HEK293T (cell line): ENCODE measurements at regions not wholly inside any gene's neighbourhood (a gene's known extent, or its start where the extent isn't known, plus 50 kb on each side); places are given as distances from the start of the nearest gene placed in this dataset.

ENCODE experiments used
- BHLHE40 ChIP-seq: fragments of 450-650 bp; IDR thresholded peaks from 2 replicates; pipeline ENCODE4 v1.6.1; 2016; ENCODE audit warnings: mild to moderate bottlenecking, moderate library complexity, borderline replicate concordance
- FOXM1 ChIP-seq: fragments of 450-650 bp; IDR thresholded peaks from 2 replicates; pipeline ENCODE4 v1.6.1; 2017; ENCODE audit warnings: mild to moderate bottlenecking, borderline replicate concordance
- NFRKB ChIP-seq: fragments of 450-650 bp; IDR thresholded peaks from 2 replicates; pipeline ENCODE4 v1.6.1; 2016; ENCODE audit warnings: mild to moderate bottlenecking, moderate library complexity
- TARDBP ChIP-seq: fragments of 450-650 bp; IDR thresholded peaks from 2 replicates; pipeline ENCODE4 v1.6.1; 2016

DNA sequence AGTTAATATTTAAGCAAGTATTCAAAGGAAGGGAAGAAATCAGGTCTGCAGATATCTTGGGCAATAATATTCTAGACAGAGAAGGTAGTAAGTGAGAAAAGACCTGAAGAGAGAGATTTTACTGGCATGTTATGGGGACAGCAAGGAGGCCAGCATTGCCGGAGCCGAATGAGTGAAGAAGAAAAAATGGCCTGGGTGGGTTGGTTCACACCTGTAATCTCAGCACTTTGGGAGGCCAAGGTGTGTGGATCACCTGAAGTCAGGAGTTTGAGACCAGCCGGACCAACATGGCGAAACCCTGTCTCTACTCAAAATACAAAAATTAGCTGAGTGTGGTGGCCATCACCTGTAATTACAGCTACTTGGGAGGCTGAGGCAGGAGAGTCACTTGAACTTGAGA, 164.7 kb downstream of the VGLL3 start:
- TF ChIP-seq TARDBP, result no peak
- no peak for TF ChIP-seq FOXM1
- no peak for TF ChIP-seq NFRKB
- TF ChIP-seq BHLHE40, result no peak
